ENCODE measurements at regions not wholly inside any gene's neighbourhood (a gene's known extent, or its start where the extent isn't known, plus 50 kb on each side); places are given as distances from the start of the nearest gene placed in this dataset.

- DNase-seq: no peak
These were observed 377.6 kb downstream of the DNAH5 start for GRCh38 chr5:13566871-13567339.

- no peak for DNase-seq
These were observed 386.1 kb downstream of the DNAH5 start for GRCh38 chr5:13558408-13558807.

- DNase-seq: no peak
These were observed 390.6 kb downstream of the DNAH5 start for GRCh38 chr5:13553896-13554295.

GRCh38 chr5:13552361-13552760 is 392.1 kb downstream of the DNAH5 start:
- no peak for DNase-seq

GRCh38 chr5:13551645-13552044 is 392.8 kb downstream of the DNAH5 start:
- no peak for DNase-seq

- DNase-seq: no peak
These were observed 404.2 kb downstream of the DNAH5 start for GRCh38 chr5:13540168-13540750.

GRCh38 chr5:13536933-13537332 is 407.6 kb downstream of the DNAH5 start:
- no peak for DNase-seq

GRCh38 chr5:13533833-13534232 is 410.7 kb downstream of the DNAH5 start:
- DNase-seq: no peak

GRCh38 chr5:13529300-13529699 is 415.2 kb downstream of the DNAH5 start:
- DNase-seq: no peak

GRCh38 chr5:13524936-13525335 is 419.6 kb downstream of the DNAH5 start:
- no peak for DNase-seq

GRCh38 chr5:13519131-13519530 is 425.4 kb downstream of the DNAH5 start:
- no peak for DNase-seq

- DNase-seq: no peak
These were observed 428.3 kb downstream of the DNAH5 start for GRCh38 chr5:13516195-13516594.

- no peak for DNase-seq
These were observed 433.0 kb downstream of the DNAH5 start for GRCh38 chr5:13511442-13511841.

GRCh38 chr5:13510616-13511015 is 433.9 kb downstream of the DNAH5 start:
- DNase-seq: no peak

- no peak for DNase-seq
These were observed 435.9 kb downstream of the DNAH5 start for GRCh38 chr5:13508559-13508958.

GRCh38 chr5:13505326-13505725 is 439.2 kb downstream of the DNAH5 start:
- no peak for DNase-seq

- no peak for DNase-seq
These were observed 441.5 kb downstream of the DNAH5 start for GRCh38 chr5:13503017-13503416.

- DNase-seq: no peak
These were observed 443.3 kb downstream of the DNAH5 start for GRCh38 chr5:13501176-13501575.

GRCh38 chr5:13498279-13498678 is 446.2 kb downstream of the DNAH5 start:
- DNase-seq: no peak

- DNase-seq: no peak
These were observed 456.1 kb downstream of the DNAH5 start for GRCh38 chr5:13488254-13488931.

GRCh38 chr5:13480834-13481233 is 463.7 kb downstream of the DNAH5 start:
- no peak for DNase-seq

- peak; percentile 11 for DNase-seq
These were observed 465.5 kb downstream of the DNAH5 start for GRCh38 chr5:13478831-13479465.

- DNase-seq: no peak
These were observed 467.3 kb downstream of the DNAH5 start for GRCh38 chr5:13477118-13477737.
